Fibroblast of skin of scalp (primary cell): ENCODE measurements at regions not wholly inside any gene's neighbourhood (a gene's known extent, or its start where the extent isn't known, plus 50 kb on each side); places are given as distances from the start of the nearest gene placed in this dataset.

Source experiments
- DNase-seq: peaks from one replicate; pipeline ENCODE4 v3.0.0-alpha.2; 2013

- no peak for DNase-seq
Observed at GRCh38 chr1:175823406-175823805, 80.0 kb upstream of the TNR start.

GRCh38 chr1:175822580-175822979 is 79.2 kb upstream of the TNR start:
- DNase-seq, result peak; percentile 35

GRCh38 chr1:175820456-175821025 is 77.1 kb upstream of the TNR start:
- DNase-seq, result no peak

- no peak for DNase-seq
Observed at GRCh38 chr1:175818929-175819328, 75.5 kb upstream of the TNR start.

- DNase-seq, result no peak
Observed at GRCh38 chr1:175817445-175817844, 74.0 kb upstream of the TNR start.

GRCh38 chr1:175814885-175815284 is 71.5 kb upstream of the TNR start:
- no peak for DNase-seq

- DNase-seq, result no peak
Observed at GRCh38 chr1:175812936-175813335, 69.5 kb upstream of the TNR start.

- no peak for DNase-seq
Observed at GRCh38 chr1:175810305-175810704, 66.9 kb upstream of the TNR start.

GRCh38 chr1:175808999-175809398 is 65.6 kb upstream of the TNR start:
- no peak for DNase-seq

- DNase-seq, result no peak
Observed at GRCh38 chr1:175808573-175808972, 65.2 kb upstream of the TNR start.

- no peak for DNase-seq
Observed at GRCh38 chr1:175804561-175804960, 61.2 kb upstream of the TNR start.

GRCh38 chr1:175803413-175803812 is 60.0 kb upstream of the TNR start:
- no peak for DNase-seq

- DNase-seq, result no peak
Observed at GRCh38 chr1:175802407-175803123, 59.2 kb upstream of the TNR start.

- DNase-seq, result no peak
Observed at GRCh38 chr1:175801979-175802378, 58.6 kb upstream of the TNR start.

- no peak for DNase-seq
Observed at GRCh38 chr1:175797576-175797975, 54.2 kb upstream of the TNR start.

GRCh38 chr1:175794586-175794985 is 51.2 kb upstream of the TNR start:
- no peak for DNase-seq

- DNase-seq, result no peak
Observed at GRCh38 chr1:175793617-175794016, 50.2 kb upstream of the TNR start.
